ENCODE measurements at regions not wholly inside any gene's neighbourhood (a gene's known extent, or its start where the extent isn't known, plus 50 kb on each side); places are given as distances from the start of the nearest gene placed in this dataset.
"Not testable (repeated sequence)": the region's sequence is repeated elsewhere in the genome, so short reads cannot be mapped to it uniquely, and the experiment has no call there.

DNA sequence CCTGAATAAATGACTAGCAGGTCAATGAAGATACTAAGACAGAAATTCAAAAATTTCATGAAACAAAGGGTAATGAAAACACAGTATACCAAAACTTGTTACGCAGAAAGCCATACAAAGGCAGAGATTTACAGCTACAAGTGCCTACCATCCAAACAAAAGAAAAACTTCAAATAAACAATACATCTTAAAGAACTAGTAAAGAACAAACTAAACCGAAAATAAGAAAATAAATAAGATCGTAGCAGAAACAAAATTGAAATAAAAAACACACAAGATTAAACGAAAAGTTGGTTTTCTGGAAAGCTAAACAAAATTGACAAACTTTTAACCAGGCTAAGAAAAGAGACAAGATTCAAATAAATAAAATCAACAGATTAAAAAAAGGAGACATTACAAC, 51.5 kb downstream of the VPREB1 start:
- DNase-seq (ENCODE audit: low read depth, low spot score) = not testable (repeated sequence)

DNA sequence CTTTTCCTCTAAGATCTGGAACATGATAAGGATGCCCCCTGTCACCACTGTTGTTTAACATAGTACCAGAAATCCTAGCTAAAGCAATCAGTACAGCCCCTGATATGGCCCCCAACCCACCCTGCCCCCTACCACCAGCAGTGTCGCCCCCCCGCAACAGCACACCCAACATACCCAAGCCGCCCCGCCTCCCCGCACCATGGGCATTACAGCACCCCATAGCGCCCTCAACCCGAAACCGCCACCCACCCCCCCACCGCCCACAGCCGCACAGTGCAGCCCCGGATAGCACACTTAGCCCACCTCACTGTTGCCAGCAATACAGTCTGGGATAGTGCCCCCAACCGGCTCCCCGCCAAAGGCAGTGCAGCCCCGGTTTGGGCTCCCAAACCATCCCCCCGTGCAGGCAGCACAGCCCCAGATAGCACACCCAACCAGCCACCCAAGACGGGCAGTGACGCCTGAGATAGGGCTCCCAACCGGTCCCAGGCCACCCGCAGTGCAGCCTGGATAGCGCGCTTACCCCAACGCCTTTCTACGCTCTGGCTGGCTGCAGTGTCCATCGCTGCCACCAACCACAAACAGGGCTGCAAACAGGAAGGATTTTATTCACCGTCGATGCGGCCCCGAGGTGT, 52.7 kb downstream of the VPREB1 start:
- DNase-seq (ENCODE audit: low read depth, low spot score) = peak; percentile 38

DNA sequence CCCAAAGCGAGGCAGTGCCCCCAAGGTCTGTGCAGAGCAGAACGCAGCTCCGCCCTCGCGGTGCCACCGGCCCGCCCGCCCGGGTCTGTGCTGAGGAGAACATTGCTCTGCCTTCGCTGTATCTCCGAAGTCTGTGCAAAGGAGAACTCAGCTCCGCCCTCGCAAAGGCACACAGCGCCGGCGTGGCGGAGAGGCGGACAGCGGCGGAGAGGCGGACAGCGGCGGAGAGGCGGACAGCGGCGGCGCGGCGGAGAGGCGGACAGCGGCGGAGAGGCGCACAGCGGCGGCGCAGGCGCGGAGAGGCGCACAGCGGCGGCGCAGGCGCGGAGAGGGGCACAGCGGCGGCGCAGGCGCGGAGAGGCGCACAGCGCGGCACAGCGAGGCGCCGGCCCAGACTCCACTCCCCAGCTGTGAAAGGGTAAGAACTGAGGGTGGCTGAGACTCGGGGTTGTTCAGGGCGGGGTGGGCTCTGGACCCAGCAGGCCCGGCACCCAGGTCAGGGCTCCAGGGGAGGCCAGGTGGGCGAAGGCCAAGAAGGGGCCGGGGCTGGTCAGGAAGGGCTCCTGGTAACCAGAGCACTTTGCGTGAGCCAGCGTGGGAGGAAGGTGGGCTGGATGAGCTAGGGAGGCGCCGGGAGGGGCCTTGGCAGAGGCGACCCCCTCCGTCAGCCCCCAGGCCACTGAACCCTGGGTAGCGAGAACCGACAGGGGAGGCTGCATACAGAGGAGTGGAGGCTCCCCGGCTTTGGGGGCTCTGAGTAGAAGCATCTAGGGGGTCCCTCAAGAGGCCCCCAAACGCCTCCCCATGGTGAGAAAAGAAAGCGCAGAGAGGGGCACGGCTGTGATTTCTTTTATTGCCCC, 53.4 kb downstream of the VPREB1 start:
- DNase-seq (ENCODE audit: low read depth, low spot score) = peak; percentile 96

DNA sequence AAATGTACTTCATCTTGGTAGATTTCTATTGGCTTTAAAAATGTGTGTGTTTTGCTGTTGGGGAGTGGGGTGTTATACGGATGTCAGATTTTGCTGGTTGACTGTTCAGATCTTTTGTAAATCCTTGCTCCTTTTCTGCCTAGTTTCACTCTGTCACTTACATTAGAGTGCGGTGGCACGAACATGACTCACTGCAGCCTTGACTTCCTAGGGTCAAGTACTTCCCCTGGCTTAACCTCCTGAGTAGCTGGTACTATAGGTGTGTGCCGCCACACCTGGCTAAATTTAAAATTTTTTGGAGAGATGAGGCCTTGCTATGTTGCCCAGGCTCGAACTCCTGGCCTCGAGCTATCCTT, 54.0 kb downstream of the VPREB1 start:
- DNase-seq (ENCODE audit: low read depth, low spot score) = not testable (repeated sequence)

DNA sequence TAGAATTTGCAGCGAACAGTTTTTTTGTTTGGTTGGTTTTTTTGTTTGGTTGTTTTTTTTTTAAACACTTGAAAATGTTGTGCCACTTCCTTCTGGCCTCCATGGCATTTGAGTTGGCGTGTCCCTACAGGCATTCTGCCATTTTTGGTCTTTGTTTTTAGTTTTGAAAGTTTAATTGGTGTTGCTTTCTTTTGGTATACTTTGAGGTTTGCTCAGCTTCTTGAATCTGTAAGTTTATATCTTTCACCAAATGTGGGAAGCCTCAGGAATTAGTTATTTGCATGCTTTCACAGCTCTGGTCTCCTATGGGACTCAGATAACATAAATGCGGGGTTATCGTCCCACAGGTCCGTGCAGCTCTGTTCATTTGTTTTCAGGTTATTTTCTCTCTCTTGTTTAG, 55.9 kb downstream of the VPREB1 start:
- not testable (repeated sequence) for DNase-seq (ENCODE audit: low read depth, low spot score)

DNA sequence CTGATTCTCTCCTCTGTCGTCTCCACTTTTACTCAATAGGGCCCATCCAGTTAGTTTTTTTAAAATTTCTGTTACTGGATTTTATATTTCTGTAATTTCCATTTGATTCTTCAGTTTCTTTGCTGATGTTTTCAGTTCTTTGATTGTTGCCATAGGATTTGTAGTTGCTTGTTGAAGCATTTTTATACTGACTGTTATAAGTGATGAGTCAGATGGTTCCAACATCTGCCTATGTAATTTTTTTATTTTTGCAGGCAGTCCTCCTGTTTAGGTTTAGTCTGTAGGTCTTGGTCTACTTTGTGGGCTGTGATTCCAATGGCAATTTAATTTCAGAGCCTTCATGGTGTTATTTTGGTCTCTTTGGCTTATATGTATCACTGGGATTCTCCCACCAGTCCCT, 56.4 kb downstream of the VPREB1 start:
- DNase-seq (ENCODE audit: low read depth, low spot score) = not testable (repeated sequence)

DNA sequence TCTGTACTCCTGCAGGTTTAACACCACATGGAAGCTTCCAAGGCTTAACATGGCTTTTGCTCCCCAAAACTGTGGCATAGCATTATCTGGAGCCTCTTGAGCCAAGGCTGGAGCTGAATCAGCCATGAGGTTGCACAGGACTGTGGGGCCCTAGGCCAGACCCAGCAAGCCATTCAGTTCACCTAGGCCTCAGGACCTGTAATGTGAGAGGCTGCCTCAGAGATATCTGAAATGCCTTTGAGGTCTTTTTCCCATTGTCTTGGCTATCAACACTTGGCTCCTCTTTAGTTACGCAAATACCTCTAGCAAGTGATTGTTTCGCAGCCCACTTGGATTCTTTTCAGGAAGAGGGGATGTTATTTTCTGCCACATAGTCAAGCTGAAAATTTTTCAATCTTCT, 72.0 kb downstream of the VPREB1 start:
- no peak for DNase-seq (ENCODE audit: low read depth, low spot score)

DNA sequence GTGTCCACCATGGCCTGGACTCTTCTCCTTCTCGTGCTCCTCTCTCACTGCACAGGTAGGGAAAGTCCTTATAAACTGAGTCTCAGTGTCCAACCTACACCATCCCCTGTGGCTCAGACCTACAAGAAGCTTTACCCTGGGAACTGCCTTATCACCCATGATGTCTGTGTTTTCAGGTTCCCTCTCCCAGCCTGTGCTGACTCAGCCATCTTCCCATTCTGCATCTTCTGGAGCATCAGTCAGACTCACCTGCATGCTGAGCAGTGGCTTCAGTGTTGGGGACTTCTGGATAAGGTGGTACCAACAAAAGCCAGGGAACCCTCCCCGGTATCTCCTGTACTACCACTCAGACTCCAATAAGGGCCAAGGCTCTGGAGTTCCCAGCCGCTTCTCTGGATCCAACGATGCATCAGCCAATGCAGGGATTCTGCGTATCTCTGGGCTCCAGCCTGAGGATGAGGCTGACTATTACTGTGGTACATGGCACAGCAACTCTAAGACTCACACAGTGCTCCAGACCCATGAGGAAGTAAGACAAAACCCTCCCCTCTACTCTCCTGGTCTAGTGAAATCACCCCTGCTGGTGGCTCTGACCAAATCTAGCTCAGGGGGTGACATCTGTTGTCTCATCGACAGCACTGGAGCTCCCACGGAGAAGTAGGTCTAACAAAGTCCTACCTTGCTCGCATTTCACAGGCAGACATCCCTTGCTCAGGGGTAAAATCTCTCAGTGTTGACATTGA, 74.3 kb downstream of the VPREB1 start:
- DNase-seq (ENCODE audit: low read depth, low spot score) = no peak

DNA sequence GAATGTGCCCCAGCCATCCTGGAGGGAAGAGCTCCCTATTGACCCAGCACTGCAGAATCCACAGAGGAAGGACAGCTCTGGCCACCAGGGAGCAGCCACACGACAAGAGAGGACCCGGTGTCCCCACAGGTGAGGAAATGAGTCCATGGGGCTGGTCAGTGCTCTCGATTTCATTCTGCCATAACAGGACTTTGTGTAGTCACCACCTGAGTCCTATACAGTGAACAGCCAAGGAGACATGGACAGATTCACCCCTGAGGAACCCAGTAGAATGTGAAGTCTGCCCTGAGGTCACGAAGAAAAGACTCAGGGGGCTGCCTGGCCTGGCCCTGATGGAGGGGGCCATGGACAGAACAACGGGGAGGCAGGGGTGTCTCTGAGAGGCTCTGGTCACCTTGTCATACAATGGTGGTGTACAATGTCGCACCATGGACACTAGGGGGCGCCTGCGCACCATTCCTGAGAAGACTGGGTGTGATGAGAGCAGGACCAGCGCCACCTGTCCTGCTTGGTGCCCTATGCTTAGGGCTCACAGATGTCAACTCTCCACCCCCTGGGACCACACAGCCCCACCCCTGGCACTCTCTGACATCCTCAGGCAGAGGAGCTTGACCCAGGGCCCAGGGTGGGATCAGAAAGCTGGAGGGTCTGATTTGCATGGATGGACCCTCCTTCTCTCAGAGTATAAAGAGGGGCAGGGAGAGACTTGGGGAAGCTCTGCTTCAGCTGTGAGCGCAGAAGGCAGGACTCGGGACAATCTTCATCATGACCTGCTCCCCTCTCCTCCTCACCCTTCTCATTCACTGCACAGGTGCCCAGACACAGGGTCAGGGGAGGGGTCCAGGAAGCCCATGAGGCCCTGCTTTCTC, 77.4 kb downstream of the VPREB1 start:
- peak; percentile 71 for DNase-seq (ENCODE audit: low read depth, low spot score)

DNA sequence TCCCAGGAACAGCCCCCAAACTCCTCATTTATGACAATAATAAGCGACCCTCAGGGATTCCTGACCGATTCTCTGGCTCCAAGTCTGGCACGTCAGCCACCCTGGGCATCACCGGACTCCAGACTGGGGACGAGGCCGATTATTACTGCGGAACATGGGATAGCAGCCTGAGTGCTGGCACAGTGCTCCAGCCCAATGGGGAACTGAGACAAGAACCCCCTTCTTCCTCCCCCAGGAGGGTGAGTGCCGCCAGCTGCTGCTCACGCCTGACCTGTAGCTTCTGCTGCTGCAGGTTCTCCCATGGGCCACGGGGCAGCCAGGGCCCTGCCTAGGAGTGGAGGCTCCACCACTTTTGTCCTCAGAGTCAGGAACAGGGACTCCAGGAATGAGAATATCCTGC, 78.2 kb downstream of the VPREB1 start:
- no peak for DNase-seq (ENCODE audit: low read depth, low spot score)

DNA sequence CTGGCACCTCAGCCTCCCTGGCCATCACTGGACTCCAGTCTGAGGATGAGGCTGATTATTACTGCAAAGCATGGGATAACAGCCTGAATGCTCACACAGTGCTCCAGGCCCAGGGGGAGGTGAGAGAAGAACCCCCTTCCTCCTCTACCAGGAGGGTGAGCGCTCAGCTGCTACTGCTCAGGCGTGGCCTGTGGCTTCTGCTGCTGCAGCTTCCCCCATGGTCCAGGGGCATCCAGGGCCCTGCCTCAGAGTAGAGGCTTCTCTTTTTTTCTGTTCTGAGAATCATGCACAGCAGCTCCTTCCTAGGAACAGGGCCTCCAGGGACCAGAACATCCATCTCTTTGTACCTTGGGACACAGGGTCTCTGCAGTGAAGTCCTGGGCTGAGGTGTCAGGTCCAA, 83.1 kb downstream of the VPREB1 start:
- no peak for DNase-seq (ENCODE audit: low read depth, low spot score)

DNA sequence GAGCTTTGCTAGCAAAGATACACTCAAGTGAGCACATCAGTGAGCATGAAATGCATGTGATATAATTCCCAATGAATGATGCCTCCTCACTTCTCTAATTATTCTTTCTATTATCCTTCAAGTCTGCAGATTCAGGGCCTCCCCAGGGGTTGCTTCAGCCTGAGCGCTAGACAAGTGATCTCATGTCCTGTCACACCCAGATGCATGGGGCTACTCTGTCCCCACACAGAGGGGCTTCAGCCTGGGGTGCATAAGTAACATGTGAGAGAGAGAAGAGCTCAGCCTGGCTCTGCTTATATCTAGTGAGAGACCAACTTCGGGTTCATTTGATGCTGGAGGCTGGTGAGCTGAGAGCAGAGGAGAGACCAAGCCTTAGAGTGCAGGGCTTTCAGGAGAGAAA, 85.2 kb downstream of the VPREB1 start:
- DNase-seq (ENCODE audit: low read depth, low spot score) = no peak

DNA sequence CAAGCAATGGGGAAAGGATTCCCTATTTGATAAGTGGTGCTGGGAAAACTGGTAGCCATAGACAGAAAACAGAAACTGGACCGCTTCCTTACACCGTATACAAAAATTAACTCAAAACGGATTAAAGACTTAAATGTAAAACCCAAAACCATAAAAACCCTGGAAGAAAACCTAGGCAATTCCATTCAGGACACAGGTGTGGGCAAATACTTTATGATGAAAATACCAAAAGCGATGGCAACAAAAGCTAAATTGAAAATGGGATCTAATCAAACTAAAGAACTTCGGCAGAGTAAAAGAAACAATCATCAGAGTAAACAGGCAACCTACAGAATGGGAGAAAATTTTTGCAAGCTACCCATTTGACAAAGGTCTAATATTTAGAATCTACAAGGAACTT, 91.1 kb downstream of the VPREB1 start:
- not testable (repeated sequence) for DNase-seq (ENCODE audit: low read depth, low spot score)

DNA sequence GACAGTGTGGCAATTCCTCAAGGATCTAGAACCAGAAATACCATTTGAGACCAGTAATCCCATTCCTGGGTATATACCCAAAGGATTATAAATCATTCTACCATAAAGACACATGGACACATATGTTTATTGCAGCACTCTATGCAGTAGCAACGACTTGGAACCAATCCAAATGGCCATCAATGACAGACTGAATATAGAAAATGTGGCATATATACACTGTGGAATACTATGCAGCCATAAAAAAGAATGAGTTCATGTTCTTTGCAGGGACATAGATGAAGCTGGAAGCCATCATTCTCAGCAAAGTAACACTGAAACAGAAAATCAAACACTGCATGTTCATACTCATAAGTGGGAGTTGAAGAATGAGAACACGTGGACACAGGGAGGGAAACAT, 91.7 kb downstream of the VPREB1 start:
- DNase-seq (ENCODE audit: low read depth, low spot score) = not testable (repeated sequence)

DNA sequence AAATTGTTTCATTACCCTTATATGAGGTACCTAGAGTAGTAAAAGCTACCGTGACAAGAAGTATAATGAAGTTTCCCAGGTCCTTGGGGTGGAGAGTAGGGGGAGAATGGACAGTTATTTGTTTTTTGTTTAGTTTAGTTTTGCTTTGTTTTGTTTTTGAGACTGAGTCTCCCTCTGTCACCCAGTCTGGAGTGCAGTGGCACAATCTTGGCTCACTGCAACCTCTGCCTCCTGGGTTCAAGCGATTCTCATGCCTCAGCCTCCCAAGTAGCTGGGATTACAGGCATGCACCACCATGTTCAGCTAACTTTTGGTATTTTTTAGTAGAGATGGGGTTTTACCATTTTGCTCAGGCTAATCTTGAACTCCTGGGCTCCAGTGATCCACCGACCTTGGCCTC, 94.2 kb downstream of the VPREB1 start:
- DNase-seq (ENCODE audit: low read depth, low spot score) = not testable (repeated sequence)

DNA sequence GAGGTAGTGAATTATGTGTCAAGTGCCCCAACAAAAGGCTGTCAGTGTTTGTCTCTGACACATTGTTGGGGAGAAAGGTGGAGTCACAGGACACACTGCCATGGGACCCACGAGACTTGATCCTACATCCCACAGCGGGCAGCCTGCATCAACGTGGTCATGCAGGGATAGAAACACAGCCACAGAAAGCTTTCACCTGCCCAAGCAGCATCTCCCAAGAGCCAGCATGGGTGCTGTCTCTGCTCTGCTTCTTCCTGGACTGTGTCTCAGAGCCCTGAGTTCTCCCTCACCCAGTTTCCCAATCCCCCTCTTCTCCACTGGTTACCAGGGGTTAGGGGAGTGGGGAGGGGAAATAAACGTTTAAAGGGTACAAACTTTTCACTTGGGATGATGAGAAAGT, 97.2 kb downstream of the VPREB1 start:
- no peak for DNase-seq (ENCODE audit: low read depth, low spot score)

DNA sequence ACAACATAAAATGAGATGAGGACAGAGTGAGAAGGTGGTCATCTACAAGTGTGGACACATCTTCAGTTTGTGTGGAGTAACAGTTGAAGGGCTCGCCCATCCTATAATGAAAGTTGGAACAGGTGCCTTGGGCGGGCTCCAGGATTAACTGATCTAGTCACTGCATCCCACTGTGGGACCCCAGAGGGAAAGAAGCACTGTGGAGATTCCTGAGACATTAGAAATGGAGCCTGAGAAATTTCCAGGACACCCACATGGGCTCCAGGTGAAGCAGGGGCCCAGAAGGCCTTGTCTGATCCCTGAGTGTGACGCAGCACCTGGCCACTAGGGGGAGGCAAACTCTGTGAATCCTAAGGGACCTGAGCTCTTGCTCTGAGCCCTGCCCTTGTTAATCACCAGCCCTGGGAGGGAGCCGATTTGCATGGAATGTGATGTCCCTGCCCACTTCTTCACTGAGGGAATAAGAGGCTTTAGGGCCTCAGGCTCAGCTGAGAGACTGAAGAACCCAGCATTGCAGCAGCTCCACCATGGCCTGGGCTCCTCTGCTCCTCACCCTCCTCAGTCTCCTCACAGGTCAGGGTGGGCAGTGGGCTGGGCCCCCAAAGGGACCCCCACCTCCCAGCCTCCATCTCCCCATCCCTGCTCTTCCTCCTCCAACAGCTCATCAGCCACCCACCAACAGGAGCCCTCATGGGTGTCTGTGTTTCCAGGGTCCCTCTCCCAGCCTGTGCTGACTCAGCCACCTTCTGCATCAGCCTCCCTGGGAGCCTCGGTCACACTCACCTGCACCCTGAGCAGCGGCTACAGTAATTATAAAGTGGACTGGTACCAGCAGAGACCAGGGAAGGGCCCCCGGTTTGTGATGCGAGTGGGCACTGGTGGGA, 98.4 kb downstream of the VPREB1 start:
- DNase-seq (ENCODE audit: low read depth, low spot score) = peak; percentile 36

DNA sequence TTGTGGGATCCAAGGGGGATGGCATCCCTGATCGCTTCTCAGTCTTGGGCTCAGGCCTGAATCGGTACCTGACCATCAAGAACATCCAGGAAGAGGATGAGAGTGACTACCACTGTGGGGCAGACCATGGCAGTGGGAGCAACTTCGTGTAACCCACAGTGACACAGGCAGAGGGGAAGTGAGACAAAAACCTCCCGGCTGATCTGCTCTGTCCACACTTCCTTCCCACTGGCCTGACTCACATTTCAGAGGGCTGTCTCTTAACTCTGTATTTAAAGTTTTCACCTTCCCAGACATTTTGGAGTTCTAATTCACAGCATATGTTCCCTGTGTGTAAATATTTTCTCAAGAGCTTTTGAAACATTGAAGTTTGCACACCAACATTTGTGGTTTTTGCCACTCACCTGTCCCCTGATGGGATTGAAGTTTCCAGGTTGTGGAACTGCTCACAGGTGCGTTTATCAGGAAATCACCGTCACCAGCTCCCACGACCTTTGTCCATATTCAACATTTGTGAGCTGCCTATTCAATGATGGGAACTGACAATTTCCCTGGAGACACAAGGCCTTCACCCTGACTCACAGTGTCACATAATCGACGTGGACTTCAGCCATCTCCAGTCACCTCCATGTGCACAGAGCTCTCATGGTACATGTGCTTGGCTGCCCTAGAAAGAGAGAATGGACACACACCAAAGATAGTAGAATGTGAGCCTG, 99.2 kb downstream of the VPREB1 start:
- no peak for DNase-seq (ENCODE audit: low read depth, low spot score)

DNA sequence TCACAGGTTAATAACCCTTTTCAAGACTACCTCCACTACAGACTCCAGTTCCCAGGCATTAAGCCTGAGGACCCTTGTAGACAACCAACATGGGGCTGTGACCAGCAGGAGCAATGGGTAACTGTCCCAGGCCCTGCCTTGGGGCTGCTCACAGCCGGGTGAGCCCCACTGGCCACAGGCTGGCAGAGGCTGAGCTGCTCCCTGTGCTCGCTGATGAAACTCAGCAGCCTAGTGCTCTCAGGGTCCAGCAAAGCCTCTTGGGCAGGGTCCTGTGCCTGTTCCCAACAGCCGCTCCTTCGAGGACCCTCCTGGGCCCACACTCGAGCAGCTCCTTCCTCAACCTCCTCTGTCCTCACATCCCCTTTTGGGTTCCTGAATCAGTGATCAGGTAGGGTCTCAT, 99.8 kb downstream of the VPREB1 start:
- no peak for DNase-seq (ENCODE audit: low read depth, low spot score)

DNA sequence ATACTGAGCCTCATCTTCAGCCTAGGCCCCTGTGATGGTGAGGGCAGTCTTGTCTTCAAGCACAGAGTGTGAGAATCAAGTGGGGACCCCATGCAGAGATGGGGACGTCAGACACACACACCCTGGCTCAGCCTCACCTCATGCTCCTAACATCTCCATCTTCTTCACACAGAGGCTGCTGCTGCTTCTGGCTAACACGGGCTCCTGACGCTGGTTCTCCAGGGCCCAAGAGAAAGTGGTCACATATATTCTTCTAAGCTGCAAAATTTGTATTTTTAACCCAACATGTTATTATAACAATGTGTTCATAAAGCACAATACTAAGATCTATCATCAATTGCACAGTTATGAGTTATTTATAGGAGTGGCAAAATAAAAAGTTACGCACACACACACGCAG, 101.2 kb downstream of the VPREB1 start:
- DNase-seq (ENCODE audit: low read depth, low spot score) = no peak

Measured in astrocyte of the hippocampus (primary cell).